HL-60 (cell line): ENCODE measurements at regions not wholly inside any gene's neighbourhood (a gene's known extent, or its start where the extent isn't known, plus 50 kb on each side); places are given as distances from the start of the nearest gene placed in this dataset.

ENCODE experiments used
- GABPA ChIP-seq: IDR thresholded peaks from 2 replicates; pipeline ENCODE4 v1.6.1; 2012; ENCODE audit warnings: low read depth
- POLR2AphosphoS5 ChIP-seq: IDR thresholded peaks from 2 replicates; pipeline ENCODE4 v1.6.1; 2012; ENCODE audit warnings: low read depth
- SPI1 ChIP-seq: IDR thresholded peaks from 2 replicates; pipeline ENCODE4 v1.6.1; 2012; ENCODE audit warnings: low read depth, mild to moderate bottlenecking, borderline replicate concordance
- TF ChIP-seq, protein P1 (sequence below): IDR thresholded peaks from one replicate; pipeline ENCODE4 v1.5.1; 2011; ENCODE audit warnings: low read length, control low read depth, inconsistent platforms; ENCODE audit not compliant: insufficient read depth
- TF ChIP-seq, protein P2 (sequence below): IDR thresholded peaks from 2 replicates; pipeline ENCODE4 v1.6.1; 2012; ENCODE audit warnings: low read depth; ENCODE audit not compliant: insufficient replicate concordance

DNA sequence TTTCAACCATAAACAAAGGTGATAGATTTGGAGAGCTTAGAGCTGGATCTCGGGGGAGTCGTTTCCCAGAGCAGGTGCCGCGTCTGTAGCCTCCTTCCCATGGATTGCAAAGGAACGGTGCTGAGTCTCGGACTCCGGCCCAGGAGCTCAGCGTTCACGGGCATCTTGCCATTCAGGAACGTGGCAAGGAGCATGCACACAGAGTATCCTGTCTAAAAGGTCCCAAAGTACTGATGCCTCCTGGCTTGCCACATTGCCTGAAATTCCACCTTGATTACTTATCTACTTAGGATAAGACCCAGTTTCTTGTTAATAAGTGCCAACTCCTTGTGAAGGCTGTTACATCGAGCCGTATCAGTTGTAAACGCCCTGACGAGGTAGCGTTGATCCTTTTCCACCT, 197.8 kb upstream of the MYT1L start:
- no peak for TF ChIP-seq POLR2AphosphoS5
- TF ChIP-seq, protein P1, sequence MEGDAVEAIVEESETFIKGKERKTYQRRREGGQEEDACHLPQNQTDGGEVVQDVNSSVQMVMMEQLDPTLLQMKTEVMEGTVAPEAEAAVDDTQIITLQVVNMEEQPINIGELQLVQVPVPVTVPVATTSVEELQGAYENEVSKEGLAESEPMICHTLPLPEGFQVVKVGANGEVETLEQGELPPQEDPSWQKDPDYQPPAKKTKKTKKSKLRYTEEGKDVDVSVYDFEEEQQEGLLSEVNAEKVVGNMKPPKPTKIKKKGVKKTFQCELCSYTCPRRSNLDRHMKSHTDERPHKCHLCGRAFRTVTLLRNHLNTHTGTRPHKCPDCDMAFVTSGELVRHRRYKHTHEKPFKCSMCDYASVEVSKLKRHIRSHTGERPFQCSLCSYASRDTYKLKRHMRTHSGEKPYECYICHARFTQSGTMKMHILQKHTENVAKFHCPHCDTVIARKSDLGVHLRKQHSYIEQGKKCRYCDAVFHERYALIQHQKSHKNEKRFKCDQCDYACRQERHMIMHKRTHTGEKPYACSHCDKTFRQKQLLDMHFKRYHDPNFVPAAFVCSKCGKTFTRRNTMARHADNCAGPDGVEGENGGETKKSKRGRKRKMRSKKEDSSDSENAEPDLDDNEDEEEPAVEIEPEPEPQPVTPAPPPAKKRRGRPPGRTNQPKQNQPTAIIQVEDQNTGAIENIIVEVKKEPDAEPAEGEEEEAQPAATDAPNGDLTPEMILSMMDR: no peak
- TF ChIP-seq, protein P2, sequence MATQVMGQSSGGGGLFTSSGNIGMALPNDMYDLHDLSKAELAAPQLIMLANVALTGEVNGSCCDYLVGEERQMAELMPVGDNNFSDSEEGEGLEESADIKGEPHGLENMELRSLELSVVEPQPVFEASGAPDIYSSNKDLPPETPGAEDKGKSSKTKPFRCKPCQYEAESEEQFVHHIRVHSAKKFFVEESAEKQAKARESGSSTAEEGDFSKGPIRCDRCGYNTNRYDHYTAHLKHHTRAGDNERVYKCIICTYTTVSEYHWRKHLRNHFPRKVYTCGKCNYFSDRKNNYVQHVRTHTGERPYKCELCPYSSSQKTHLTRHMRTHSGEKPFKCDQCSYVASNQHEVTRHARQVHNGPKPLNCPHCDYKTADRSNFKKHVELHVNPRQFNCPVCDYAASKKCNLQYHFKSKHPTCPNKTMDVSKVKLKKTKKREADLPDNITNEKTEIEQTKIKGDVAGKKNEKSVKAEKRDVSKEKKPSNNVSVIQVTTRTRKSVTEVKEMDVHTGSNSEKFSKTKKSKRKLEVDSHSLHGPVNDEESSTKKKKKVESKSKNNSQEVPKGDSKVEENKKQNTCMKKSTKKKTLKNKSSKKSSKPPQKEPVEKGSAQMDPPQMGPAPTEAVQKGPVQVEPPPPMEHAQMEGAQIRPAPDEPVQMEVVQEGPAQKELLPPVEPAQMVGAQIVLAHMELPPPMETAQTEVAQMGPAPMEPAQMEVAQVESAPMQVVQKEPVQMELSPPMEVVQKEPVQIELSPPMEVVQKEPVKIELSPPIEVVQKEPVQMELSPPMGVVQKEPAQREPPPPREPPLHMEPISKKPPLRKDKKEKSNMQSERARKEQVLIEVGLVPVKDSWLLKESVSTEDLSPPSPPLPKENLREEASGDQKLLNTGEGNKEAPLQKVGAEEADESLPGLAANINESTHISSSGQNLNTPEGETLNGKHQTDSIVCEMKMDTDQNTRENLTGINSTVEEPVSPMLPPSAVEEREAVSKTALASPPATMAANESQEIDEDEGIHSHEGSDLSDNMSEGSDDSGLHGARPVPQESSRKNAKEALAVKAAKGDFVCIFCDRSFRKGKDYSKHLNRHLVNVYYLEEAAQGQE: no peak
- no peak for TF ChIP-seq GABPA
- no peak for TF ChIP-seq SPI1
